Bronchial epithelial cell (primary cell): ENCODE measurements at regions not wholly inside any gene's neighbourhood (a gene's known extent, or its start where the extent isn't known, plus 50 kb on each side); places are given as distances from the start of the nearest gene placed in this dataset.
A peak's percentile ranks its signal among the peaks of the same experiment; 100 is the strongest.
"Not testable (repeated sequence)": the region's sequence is repeated elsewhere in the genome, so short reads cannot be mapped to it uniquely, and the experiment has no call there.

ENCODE experiments used
- DNase-seq: peaks from one replicate; pipeline ENCODE4 v3.0.0-alpha.2; 2010; ENCODE audit warnings: low read depth
- FAIRE-seq: peaks from 2 replicates; lab custom pipeline; 2011; peaks lifted over from hg19 to GRCh38; lab: Jason Lieb, UNC
- H3K27me3 ChIP-seq: 2 replicates; pipeline ENCODE4 v1.5.1; 2011; ENCODE audit warnings: low read length; ENCODE audit not compliant: control insufficient read depth, insufficient read depth
- H3K36me3 ChIP-seq: 2 replicates; pipeline ENCODE4 v1.5.1; 2011; ENCODE audit warnings: low read length; ENCODE audit not compliant: control insufficient read depth, insufficient read depth
- H3K4me3 ChIP-seq: 2 replicates; pipeline ENCODE4 v1.5.1; 2011; ENCODE audit warnings: mild to moderate bottlenecking, low read depth, low read length, control low read depth
- CTCF ChIP-seq: IDR thresholded peaks from 2 replicates; pipeline ENCODE4 v1.5.1; 2011; ENCODE audit warnings: mild to moderate bottlenecking, moderate library complexity, low read length, control low read depth, inconsistent platforms; ENCODE audit not compliant: insufficient read depth, severe bottlenecking

- Histone ChIP-seq H3K36me3 (no peaks in the 10 kb centered on the region), H3K4me3 (no peak overlapping the region), H3K27me3 (no peaks in the 10 kb centered on the region)
- FAIRE-seq (no peak), DNase-seq (no peak)
- TF ChIP-seq CTCF = no peak
These were observed 201.5 kb upstream of the GNAI1 start for GRCh38 chr7:79933144-79933543.

- H3K36me3 ChIP-seq = no peaks in the 10 kb centered on the region
- no peak for FAIRE-seq
- DNase-seq = peak; percentile 50
These were observed 204.0 kb upstream of the GNAI1 start for GRCh38 chr7:79930604-79931003.

GRCh38 chr7:79927116-79927515 lies 207.5 kb upstream of the GNAI1 start:
- no peaks in the 10 kb centered on the region for H3K27me3 ChIP-seq
- H3K36me3 ChIP-seq = no peaks in the 10 kb centered on the region
- no peak overlapping the region for H3K4me3 ChIP-seq
- no peak for DNase-seq
- FAIRE-seq = no peak
- no peak for TF ChIP-seq CTCF

More at GRCh38 chr7:79930604-79931003, 204.0 kb upstream of the GNAI1 start:
- H3K4me3 ChIP-seq = no peak overlapping the region
- no peak for TF ChIP-seq CTCF
- no peaks in the 10 kb centered on the region for H3K27me3 ChIP-seq

GRCh38 chr7:79923953-79924352 lies 210.7 kb upstream of the GNAI1 start:
- Histone ChIP-seq H3K27me3 (no peaks in the 10 kb centered on the region), H3K4me3 (no peak overlapping the region), H3K36me3 (no peaks in the 10 kb centered on the region)
- DNase-seq = peak; percentile 83
- TF ChIP-seq CTCF = no peak
- FAIRE-seq = no peak

- DNase-seq = no peak
- no peaks in the 10 kb centered on the region for H3K27me3 ChIP-seq
- no peak for FAIRE-seq
- H3K4me3 ChIP-seq = no peak overlapping the region
- TF ChIP-seq CTCF = no peak
- no peaks in the 10 kb centered on the region for H3K36me3 ChIP-seq
These were observed 211.7 kb upstream of the GNAI1 start for GRCh38 chr7:79922894-79923293.

- no peak for TF ChIP-seq CTCF
- DNase-seq (no peak), FAIRE-seq (no peak)
- H3K36me3 ChIP-seq = no peaks in the 10 kb centered on the region
- no peaks in the 10 kb centered on the region for H3K27me3 ChIP-seq
- no peak overlapping the region for H3K4me3 ChIP-seq
These were observed 212.7 kb upstream of the GNAI1 start for GRCh38 chr7:79921976-79922375.

GRCh38 chr7:79918632-79919031 lies 216.0 kb upstream of the GNAI1 start:
- H3K27me3 ChIP-seq, DNase-seq, H3K36me3 ChIP-seq, FAIRE-seq, H3K4me3 ChIP-seq: not testable (repeated sequence)

GRCh38 chr7:79915346-79915745 lies 219.3 kb upstream of the GNAI1 start:
- not testable (repeated sequence) for H3K36me3 ChIP-seq, H3K4me3 ChIP-seq, FAIRE-seq

More at GRCh38 chr7:79915346-79915745, 219.3 kb upstream of the GNAI1 start:
- H3K27me3 ChIP-seq, DNase-seq: not testable (repeated sequence)
